K562 (cell line): ENCODE measurements at regions not wholly inside any gene's neighbourhood (a gene's known extent, or its start where the extent isn't known, plus 50 kb on each side); places are given as distances from the start of the nearest gene placed in this dataset.

Experiments used
- ARID3B ChIP-seq: fragments of 250-450 bp; sonication (Bioruptor Pico); IDR thresholded peaks from 2 replicates; pipeline ENCODE4 v1.4.0; 2020; ENCODE audit warnings: borderline replicate concordance
- CSDE1 ChIP-seq, 2 experiments: fragments of 450-650 bp; IDR thresholded peaks; 2 replicates each; pipeline ENCODE4 v1.6.1; 2016; ENCODE audit warnings: mild to moderate bottlenecking in 1 of 2
- MITF ChIP-seq: IDR thresholded peaks from 2 replicates; pipeline ENCODE4 v1.6.1; 2014; ENCODE audit warnings: antibody characterized with exemption
- NR3C1 ChIP-seq: sonication (generic); formaldehyde crosslinking; IDR thresholded peaks from 2 replicates; pipeline ENCODE4 v1.8.1; 2022; ENCODE audit warnings: missing genetic modification reagents
- RBM14 ChIP-seq: fragments of 200-400 bp; formaldehyde crosslinking; IDR thresholded peaks from 2 replicates; pipeline ENCODE4 v1.6.1; 2018; ENCODE audit warnings: low read depth, mild to moderate bottlenecking, low read length, moderate library complexity, borderline replicate concordance; ENCODE audit not compliant: insufficient read depth
- SMARCA5 ChIP-seq: fragments of 450-650 bp; IDR thresholded peaks from 2 replicates; pipeline ENCODE4 v1.6.1; 2016
- TRIM25 ChIP-seq: fragments of 450-650 bp; IDR thresholded peaks from 2 replicates; pipeline ENCODE4 v1.7.0; 2016; ENCODE audit warnings: borderline replicate concordance
- ZNF212 ChIP-seq: fragments of 450-650 bp; formaldehyde crosslinking; IDR thresholded peaks from 2 replicates; pipeline ENCODE4 v1.4.0; 2020; ENCODE audit warnings: mild to moderate bottlenecking

GRCh38 chr5:4221048-4221447 lies 625.4 kb downstream of the IRX1 start (continued):
- TF ChIP-seq RBM14 (no peak), SMARCA5 (no peak), ZNF212 (no peak), TRIM25 (no peak), MITF (no peak), NR3C1 (CRISPR knock-in tag) (no peak), ARID3B (CRISPR knock-in tag) (no peak), CSDE1 (IDR thresholded peaks at IDR 0.05) (no peak)
